HCT116 (cell line): ENCODE measurements at regions not wholly inside any gene's neighbourhood (a gene's known extent, or its start where the extent isn't known, plus 50 kb on each side); places are given as distances from the start of the nearest gene placed in this dataset.

Source experiments
- ATAC-seq: fragments of 200-7000 bp; cut with Tn5 transposase; 2 replicates; pipeline ENCODE4 v1.9.1; 2020; ENCODE audit warnings: mild to moderate bottlenecking, moderate library complexity
- BruUV-seq: library from RNA; stranded (reverse); fragments of 400-500 nt; replicated peaks from 2 replicates; lab custom pipeline; 2021; lab: Mats Ljungman, UMichigan
- CTCF ChIA-PET: fragments of 300-600 bp; sonication (Branson Sonifier 250); formaldehyde crosslinking; loops from one replicate; lab custom pipeline; 2021; ENCODE audit warnings: antibody characterized with exemption; lab: Charles Lee
- POLR2A ChIA-PET: fragments of 300-600, 350-600 bp; sonication (Branson Sonifier 250); formaldehyde crosslinking; loops from one replicate; lab custom pipeline; 2021; ENCODE audit warnings: antibody characterized with exemption; lab: Charles Lee
- RAD21 ChIA-PET, 2 experiments: fragments of 300-600 bp; sonication (Branson Sonifier 250); formaldehyde crosslinking; loops; one replicate each; lab custom pipeline; 2023; ENCODE audit warnings: low total read pairs in 2 of 2; ENCODE audit not compliant: uncharacterized antibody in 2 of 2, unreplicated experiment in 2 of 2, low non-redundant PET in 1 of 2; lab: Charles Lee
- DNase-seq: peaks from one replicate; pipeline ENCODE4 v3.0.0-alpha.2; 2010; ENCODE audit warnings: low read depth, low spot score
- H2AFZ ChIP-seq: fragments of 200-600 bp; shearing (Covaris generic), sonication (generic); 2 replicates; pipeline ENCODE4 v1.6.1; 2017; ENCODE audit warnings: low read depth, mixed run types, mixed read lengths, antibody characterized with exemption, low read length; ENCODE audit not compliant: poor library complexity, severe bottlenecking
- H3K27ac ChIP-seq: 2 replicates; pipeline ENCODE4 v1.5.1; 2012; ENCODE audit warnings: low read depth, low read length
- H3K27me3 ChIP-seq: fragments of 200-600 bp; sonication (generic); 2 replicates; pipeline ENCODE4 v1.6.1; 2016; ENCODE audit warnings: mixed run types, low read length, mixed read lengths; ENCODE audit not compliant: insufficient read depth
- H3K36me3 ChIP-seq, 2 experiments: fragments of 200-500 bp in 1 of 2; fragments of 200-600 bp in 1 of 2; sonication (Bioruptor generic) in 1 of 2; sonication (generic) in 1 of 2; 2 replicates each; pipeline versions ENCODE4 v1.5.1 to v1.6.1; 2014 to 2016; ENCODE audit warnings: low read length in 2 of 2, inconsistent platforms in 1 of 2, mixed read lengths in 1 of 2, mixed run types in 1 of 2; ENCODE audit not compliant: insufficient read depth in 2 of 2, control insufficient read depth in 1 of 2
- H3K4me1 ChIP-seq, 2 experiments: fragments of 200-600 bp in 1 of 2; sonication (generic) in 1 of 2; 2 replicates each; pipeline versions ENCODE4 v1.5.1 to v1.6.1; 2012 to 2017; ENCODE audit warnings: low read length in 2 of 2, inconsistent platforms in 1 of 2, mild to moderate bottlenecking in 1 of 2, mixed read lengths in 1 of 2, mixed run types in 1 of 2, moderate library complexity in 1 of 2; ENCODE audit not compliant: insufficient read depth in 2 of 2, control insufficient read depth in 1 of 2
- H3K4me2 ChIP-seq: fragments of 200-600 bp; sonication (generic); 2 replicates; pipeline ENCODE4 v1.6.1; 2017; ENCODE audit warnings: mixed run types, low read length, mixed read lengths
- H3K4me3 ChIP-seq, 2 experiments: fragments of 200-600 bp in 1 of 2; sonication (generic) in 1 of 2; replicated peaks in 1 of 2; 2 replicates each; pipeline ENCODE4 v1.5.1; 2011 to 2016; ENCODE audit warnings: low read length in 2 of 2, control low read depth in 1 of 2, low read depth in 1 of 2, mild to moderate bottlenecking in 1 of 2, mixed read lengths in 1 of 2, mixed run types in 1 of 2
- H3K79me2 ChIP-seq: fragments of 200-600 bp; sonication (generic); 2 replicates; pipeline ENCODE4 v1.6.1; 2017; ENCODE audit warnings: mild to moderate bottlenecking, mixed run types, low read length, moderate library complexity, mixed read lengths; ENCODE audit not compliant: insufficient read depth
- H3K9ac ChIP-seq: fragments of 200-600 bp; sonication (generic); 2 replicates; pipeline ENCODE4 v1.6.1; 2016; ENCODE audit warnings: low read length, mixed read lengths
- H3K9me2 ChIP-seq: fragments of 200-600 bp; sonication (generic), shearing (Covaris generic); 2 replicates; pipeline ENCODE4 v1.6.1; 2017; ENCODE audit warnings: mixed run types, mild to moderate bottlenecking, moderate library complexity; ENCODE audit not compliant: insufficient read depth
- H3K9me3 ChIP-seq, 2 experiments: fragments of 200-500 bp in 1 of 2; fragments of 200-600 bp in 1 of 2; sonication (Bioruptor generic) in 1 of 2; sonication (generic) in 1 of 2; 2 replicates each; pipeline ENCODE4 v1.6.1; 2014 to 2017; ENCODE audit warnings: low read length in 2 of 2, mixed read lengths in 2 of 2, inconsistent platforms in 1 of 2, low read depth in 1 of 2, mild to moderate bottlenecking in 1 of 2, mixed run types in 1 of 2, moderate library complexity in 1 of 2; ENCODE audit not compliant: control insufficient read depth in 1 of 2, insufficient read depth in 1 of 2
- H4K20me1 ChIP-seq: fragments of 200-600 bp; sonication (generic), shearing (Covaris generic); 2 replicates; pipeline ENCODE4 v1.6.1; 2017; ENCODE audit warnings: mixed run types, mild to moderate bottlenecking, moderate library complexity; ENCODE audit not compliant: insufficient read depth
- ATF3 ChIP-seq: IDR thresholded peaks from 2 replicates; pipeline ENCODE4 v1.6.1; 2012
- CBX3 ChIP-seq: IDR thresholded peaks from 2 replicates; pipeline ENCODE4 v1.6.1; 2012; ENCODE audit warnings: low read depth
- CEBPB ChIP-seq: IDR thresholded peaks from 2 replicates; pipeline ENCODE4 v1.6.1; 2012; ENCODE audit warnings: low read depth
- EGR1 ChIP-seq: IDR thresholded peaks from 2 replicates; pipeline ENCODE4 v1.6.1; 2012; ENCODE audit warnings: low read depth
- ELF1 ChIP-seq: IDR thresholded peaks from 2 replicates; pipeline ENCODE4 v1.6.1; 2012; ENCODE audit warnings: low read depth, borderline replicate concordance
- EZH2 ChIP-seq: fragments of 200-600 bp; sonication (generic); IDR thresholded peaks from 2 replicates; pipeline ENCODE4 v1.6.1; 2017; ENCODE audit warnings: antibody characterized with exemption, mixed run types
- EZH2phosphoT487 ChIP-seq: fragments of 200-600 bp; IDR thresholded peaks from 2 replicates; pipeline ENCODE4 v1.6.1; 2018; ENCODE audit warnings: antibody characterized with exemption, borderline replicate concordance
- FOSL1 ChIP-seq: IDR thresholded peaks from 2 replicates; pipeline ENCODE4 v1.6.1; 2012; ENCODE audit warnings: low read depth
- JUND ChIP-seq: IDR thresholded peaks from 2 replicates; pipeline ENCODE4 v1.6.1; 2012
- MAX ChIP-seq: IDR thresholded peaks from 2 replicates; pipeline ENCODE4 v1.6.1; 2012
- POLR2A ChIP-seq: IDR thresholded peaks from 2 replicates; pipeline ENCODE4 v1.7.0; 2011; ENCODE audit warnings: borderline replicate concordance; ENCODE audit not compliant: insufficient read depth, insufficient read length; ENCODE audit errors: extremely low read depth
- POLR2AphosphoS5 ChIP-seq: IDR thresholded peaks from 2 replicates; pipeline ENCODE4 v1.6.1; 2011; ENCODE audit warnings: mild to moderate bottlenecking, low read depth, low read length, moderate library complexity
- RAD21 ChIP-seq: IDR thresholded peaks from 2 replicates; pipeline ENCODE4 v1.6.1; 2012; ENCODE audit warnings: low read depth, mild to moderate bottlenecking
- SP1 ChIP-seq: IDR thresholded peaks from 2 replicates; pipeline ENCODE4 v1.6.1; 2012; ENCODE audit warnings: low read depth
- SRF ChIP-seq: IDR thresholded peaks from 2 replicates; pipeline ENCODE4 v1.6.1; 2012; ENCODE audit warnings: low read depth
- TCF7L2 ChIP-seq: IDR thresholded peaks from 2 replicates; pipeline ENCODE4 v1.7.0; 2011; ENCODE audit warnings: borderline replicate concordance, inconsistent platforms; ENCODE audit not compliant: insufficient read depth, insufficient read length; ENCODE audit errors: extremely low read depth
- YY1 ChIP-seq: IDR thresholded peaks from 2 replicates; pipeline ENCODE4 v1.6.1; 2011; ENCODE audit warnings: low read length, low read depth, moderate library complexity, mild to moderate bottlenecking; ENCODE audit not compliant: insufficient replicate concordance; ENCODE audit errors: extremely low read depth
- ZBTB33 ChIP-seq: IDR thresholded peaks from 2 replicates; pipeline ENCODE4 v1.6.1; 2011; ENCODE audit warnings: mild to moderate bottlenecking, low read length, moderate library complexity; ENCODE audit not compliant: insufficient replicate concordance; ENCODE audit errors: extremely low read depth
- ZFX ChIP-seq: fragments of 450-650 bp; IDR thresholded peaks from 2 replicates; pipeline ENCODE4 v1.6.1; 2017
- intact Hi-C: fragments of 100-400 bp; cut with micrococcal nuclease; formaldehyde crosslinking; loops from 2 replicates; pipeline ENCODE4 v1.10.0; 2022
- TF ChIP-seq, protein P1 (sequence below), 3 experiments: fragments of 200-600 bp in 1 of 3; sonication (generic) in 1 of 3; IDR thresholded peaks in 2 of 3; conservative IDR thresholded peaks in 1 of 3; 2 replicates each; pipeline ENCODE4 v1.5.1; 2012 to 2017; ENCODE audit warnings: low read depth in 2 of 3, low read length in 2 of 3, antibody characterized with exemption in 1 of 3, borderline replicate concordance in 1 of 3, control low read depth in 1 of 3, mild to moderate bottlenecking in 1 of 3, mixed read lengths in 1 of 3, mixed run types in 1 of 3, moderate library complexity in 1 of 3; ENCODE audit not compliant: insufficient read depth in 1 of 3

DNA sequence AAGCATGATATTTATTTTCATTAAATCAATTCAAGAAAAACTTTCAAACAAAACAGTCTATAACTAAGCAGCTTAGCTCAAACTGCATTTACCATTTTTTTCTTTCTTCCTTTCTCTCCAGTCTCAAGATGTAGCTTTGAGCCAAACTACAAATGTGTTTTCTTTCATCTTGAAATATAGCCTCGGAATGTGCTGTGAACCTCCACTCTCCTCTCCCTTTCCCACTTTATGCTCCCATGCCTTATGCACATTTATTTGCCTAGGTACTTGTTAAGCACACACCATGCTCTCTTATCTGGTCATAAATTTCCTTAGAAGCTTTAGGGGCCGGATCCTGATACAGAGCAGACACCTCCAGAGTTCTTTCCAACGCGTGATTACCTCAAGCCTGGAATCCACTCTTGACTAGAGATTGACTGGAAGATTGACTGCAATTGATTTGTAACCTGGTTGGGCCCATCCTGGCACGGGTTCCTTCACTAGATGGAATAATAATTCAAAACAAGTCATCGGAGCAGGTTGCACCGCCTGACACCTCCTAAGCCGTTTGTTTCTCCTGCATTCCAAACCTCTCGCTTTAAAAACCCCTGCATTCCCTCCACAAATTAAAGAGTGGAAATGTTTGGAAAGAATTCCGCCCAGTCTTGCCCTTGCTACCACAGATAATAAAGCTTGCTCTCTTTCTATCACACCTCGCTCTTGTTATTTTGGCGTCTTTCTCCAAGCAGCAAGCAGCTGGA lies 344.7 kb downstream of the CHL1 start:
- no peaks in the 10 kb centered on the region for H3K27me3 ChIP-seq
- DNase-seq (no peak), ATAC-seq (no peak)
- no peak overlapping the region for H3K4me3 ChIP-seq
- ChIA-PET POLR2A (no interaction called here), CTCF (no interaction called here), RAD21 (no interaction called here)
- no TSS peak for BruUV-seq
- no peak overlapping the region for H3K4me2 ChIP-seq
- H3K9me2 ChIP-seq = no peaks in the 10 kb centered on the region
- intact Hi-C loops = no loop called here
- no peak overlapping the region for H2AFZ ChIP-seq
- no peak overlapping the region for H3K27ac ChIP-seq
- H3K4me1 ChIP-seq = no peaks in the 10 kb centered on the region
- H3K9me3 ChIP-seq = peaks cover 4 to 9% of the 10 kb centered on the region in 2 experiments; a peak in 2 of 4 replicates
- no peak overlapping the region for H3K9ac ChIP-seq
- H3K36me3 ChIP-seq = no peaks in the 10 kb centered on the region
- TF ChIP-seq EZH2phosphoT487 (no peak), YY1 (no peak), TCF7L2 (no peak), SP1 (no peak), FOSL1 (no peak), POLR2AphosphoS5 (no peak), EGR1 (no peak), JUND (no peak), ELF1 (no peak), MAX (no peak), CEBPB (no peak), CBX3 (no peak), ZBTB33 (no peak), ATF3 (no peak), RAD21 (no peak), SRF (no peak), ZFX (no peak), EZH2 (no peak), POLR2A (no peak)
- TF ChIP-seq, protein P1, sequence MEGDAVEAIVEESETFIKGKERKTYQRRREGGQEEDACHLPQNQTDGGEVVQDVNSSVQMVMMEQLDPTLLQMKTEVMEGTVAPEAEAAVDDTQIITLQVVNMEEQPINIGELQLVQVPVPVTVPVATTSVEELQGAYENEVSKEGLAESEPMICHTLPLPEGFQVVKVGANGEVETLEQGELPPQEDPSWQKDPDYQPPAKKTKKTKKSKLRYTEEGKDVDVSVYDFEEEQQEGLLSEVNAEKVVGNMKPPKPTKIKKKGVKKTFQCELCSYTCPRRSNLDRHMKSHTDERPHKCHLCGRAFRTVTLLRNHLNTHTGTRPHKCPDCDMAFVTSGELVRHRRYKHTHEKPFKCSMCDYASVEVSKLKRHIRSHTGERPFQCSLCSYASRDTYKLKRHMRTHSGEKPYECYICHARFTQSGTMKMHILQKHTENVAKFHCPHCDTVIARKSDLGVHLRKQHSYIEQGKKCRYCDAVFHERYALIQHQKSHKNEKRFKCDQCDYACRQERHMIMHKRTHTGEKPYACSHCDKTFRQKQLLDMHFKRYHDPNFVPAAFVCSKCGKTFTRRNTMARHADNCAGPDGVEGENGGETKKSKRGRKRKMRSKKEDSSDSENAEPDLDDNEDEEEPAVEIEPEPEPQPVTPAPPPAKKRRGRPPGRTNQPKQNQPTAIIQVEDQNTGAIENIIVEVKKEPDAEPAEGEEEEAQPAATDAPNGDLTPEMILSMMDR (IDR thresholded peaks at IDR 0.05 in 2 of 3, conservative IDR thresholded peaks at IDR 0.05 in 1 of 3; ENCODE audit: borderline replicate concordance in 1 of 3, insufficient read depth in 1 of 3, low read depth in 2 of 3, low read length in 2 of 3) = no peak
- H4K20me1 ChIP-seq = no peaks in the 10 kb centered on the region
- H3K79me2 ChIP-seq = no peaks in the 10 kb centered on the region
